GM12865 (cell line): ENCODE measurements at regions not wholly inside any gene's neighbourhood (a gene's known extent, or its start where the extent isn't known, plus 50 kb on each side); places are given as distances from the start of the nearest gene placed in this dataset.
A peak's percentile ranks its signal among the peaks of the same experiment; 100 is the strongest.

Experiments
- DNase-seq: peaks from one replicate; pipeline ENCODE4 v3.0.0; 2010; ENCODE audit warnings: low read depth
- H3K4me3 ChIP-seq: 2 replicates; pipeline ENCODE4 v1.5.1; 2011; ENCODE audit warnings: mild to moderate bottlenecking, low read depth, low read length, control low read depth
- TF ChIP-seq, protein P1 (sequence below): IDR thresholded peaks from 2 replicates; pipeline ENCODE4 v1.5.1; 2011; ENCODE audit warnings: low read length, control low read depth, low read depth, inconsistent platforms; ENCODE audit not compliant: insufficient read depth; ENCODE audit errors: missing control alignments

DNA sequence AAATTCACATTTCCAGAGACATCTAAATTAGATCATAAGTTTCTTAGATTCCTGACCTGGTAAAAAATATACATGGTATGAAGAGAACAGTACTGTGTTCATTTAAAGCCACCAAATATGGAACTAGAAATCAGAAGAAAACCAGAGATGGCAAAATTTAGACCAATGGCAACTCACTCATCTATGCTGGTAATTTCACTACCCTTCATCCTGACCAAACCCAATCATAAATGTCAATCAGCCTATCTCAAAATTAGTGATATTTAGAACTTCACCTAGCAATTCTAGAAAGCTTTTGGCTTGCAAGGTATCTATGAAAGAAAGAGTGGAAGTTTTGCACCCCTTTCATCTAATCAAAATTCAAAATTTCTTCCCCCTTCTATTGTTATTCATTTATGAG, 107.7 kb downstream of the NIBAN1 start:
- no peak for DNase-seq
- H3K4me3 ChIP-seq, result no peak overlapping the region
- TF ChIP-seq, protein P1, sequence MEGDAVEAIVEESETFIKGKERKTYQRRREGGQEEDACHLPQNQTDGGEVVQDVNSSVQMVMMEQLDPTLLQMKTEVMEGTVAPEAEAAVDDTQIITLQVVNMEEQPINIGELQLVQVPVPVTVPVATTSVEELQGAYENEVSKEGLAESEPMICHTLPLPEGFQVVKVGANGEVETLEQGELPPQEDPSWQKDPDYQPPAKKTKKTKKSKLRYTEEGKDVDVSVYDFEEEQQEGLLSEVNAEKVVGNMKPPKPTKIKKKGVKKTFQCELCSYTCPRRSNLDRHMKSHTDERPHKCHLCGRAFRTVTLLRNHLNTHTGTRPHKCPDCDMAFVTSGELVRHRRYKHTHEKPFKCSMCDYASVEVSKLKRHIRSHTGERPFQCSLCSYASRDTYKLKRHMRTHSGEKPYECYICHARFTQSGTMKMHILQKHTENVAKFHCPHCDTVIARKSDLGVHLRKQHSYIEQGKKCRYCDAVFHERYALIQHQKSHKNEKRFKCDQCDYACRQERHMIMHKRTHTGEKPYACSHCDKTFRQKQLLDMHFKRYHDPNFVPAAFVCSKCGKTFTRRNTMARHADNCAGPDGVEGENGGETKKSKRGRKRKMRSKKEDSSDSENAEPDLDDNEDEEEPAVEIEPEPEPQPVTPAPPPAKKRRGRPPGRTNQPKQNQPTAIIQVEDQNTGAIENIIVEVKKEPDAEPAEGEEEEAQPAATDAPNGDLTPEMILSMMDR, result no peak

DNA sequence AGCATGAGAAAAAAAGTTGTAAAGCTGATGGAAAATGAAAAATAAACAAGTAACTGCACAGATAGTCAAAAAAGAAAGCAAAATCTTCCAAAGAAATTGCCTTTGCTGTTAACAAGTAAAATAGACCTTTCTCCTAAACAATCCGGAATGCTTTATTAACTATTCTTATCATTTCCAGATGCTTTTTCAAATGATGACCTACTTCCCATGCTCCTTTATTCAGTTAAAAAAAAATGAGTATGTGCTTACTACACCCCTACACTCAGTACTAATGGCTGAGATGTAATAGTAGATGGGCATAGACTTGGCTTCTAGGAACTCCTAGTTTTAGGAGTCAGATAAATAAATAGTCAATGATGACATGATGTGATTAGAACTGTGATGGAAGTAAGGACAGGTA, 108.5 kb downstream of the NIBAN1 start:
- no peak overlapping the region for H3K4me3 ChIP-seq
- TF ChIP-seq, protein P1, result no peak
- DNase-seq, result no peak

DNA sequence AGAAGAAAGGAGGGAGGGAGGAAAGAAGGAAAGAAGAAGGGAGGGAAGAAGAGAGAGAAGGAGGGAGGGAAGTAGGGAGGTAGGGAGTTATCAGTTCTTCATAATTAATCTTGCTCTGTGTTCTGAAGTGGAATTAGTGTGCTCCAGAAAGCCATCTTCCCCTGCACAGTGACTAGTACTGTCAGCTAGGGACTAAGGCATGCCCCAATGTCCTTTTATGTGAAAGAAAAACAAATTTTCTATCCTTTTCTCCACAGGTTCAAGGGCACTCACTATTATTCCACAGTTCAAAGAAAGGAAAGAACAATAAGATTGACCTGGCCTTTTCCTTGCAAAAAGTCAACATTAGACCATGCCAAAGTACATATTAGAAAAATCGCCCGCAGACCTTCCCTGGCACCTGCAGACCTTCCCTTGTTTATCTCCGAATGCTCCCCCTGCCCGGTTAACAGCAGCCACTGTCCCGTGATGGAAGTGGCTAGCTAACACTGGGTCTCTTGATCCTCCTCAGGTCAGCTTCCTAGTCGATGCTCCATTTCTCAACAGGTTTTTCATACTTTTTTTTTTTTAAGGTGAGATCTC, 107.2 kb upstream of the EDEM3 start:
- DNase-seq, result no peak
- H3K4me3 ChIP-seq, result no peak overlapping the region
- TF ChIP-seq, protein P1, result no peak

DNA sequence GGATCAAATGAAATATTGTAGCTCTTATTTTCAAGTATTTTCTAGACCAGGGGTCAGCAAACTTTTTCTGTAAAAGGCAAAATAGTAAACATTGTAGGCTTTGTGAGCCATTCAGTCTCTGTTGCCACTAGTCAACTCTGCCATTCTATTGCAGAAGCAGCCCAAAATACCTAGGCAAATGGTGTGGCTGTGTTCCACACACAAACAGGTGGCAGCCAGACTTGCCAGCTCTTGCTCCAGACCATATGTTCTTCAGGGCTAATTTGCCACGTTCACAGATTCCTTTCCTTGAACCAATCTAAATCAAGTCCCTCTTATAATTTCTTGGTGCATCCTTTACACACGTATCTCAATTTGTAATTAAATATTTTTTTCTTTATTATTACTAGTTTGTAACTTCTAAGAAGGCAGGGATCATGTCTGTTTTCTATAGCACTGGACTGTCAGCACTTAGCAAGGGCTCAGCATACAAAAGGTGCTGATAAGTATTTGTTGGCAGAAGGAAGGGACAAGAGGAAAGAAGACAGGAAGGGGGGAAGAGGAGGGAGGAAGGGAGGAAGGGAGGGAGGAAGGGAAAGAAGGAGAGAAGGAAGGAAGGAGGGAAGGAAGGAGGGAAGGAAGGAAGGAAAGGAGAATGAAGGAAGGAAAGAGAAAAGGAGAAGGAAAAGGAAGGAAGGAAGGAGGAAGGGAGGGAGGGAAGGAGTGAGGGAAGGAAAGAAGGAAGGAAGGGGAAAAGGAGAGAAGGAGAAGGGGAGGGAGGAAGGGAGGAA, 106.5 kb upstream of the EDEM3 start:
- DNase-seq, result peak; percentile 59
- TF ChIP-seq, protein P1, result no peak
- no peak overlapping the region for H3K4me3 ChIP-seq

DNA sequence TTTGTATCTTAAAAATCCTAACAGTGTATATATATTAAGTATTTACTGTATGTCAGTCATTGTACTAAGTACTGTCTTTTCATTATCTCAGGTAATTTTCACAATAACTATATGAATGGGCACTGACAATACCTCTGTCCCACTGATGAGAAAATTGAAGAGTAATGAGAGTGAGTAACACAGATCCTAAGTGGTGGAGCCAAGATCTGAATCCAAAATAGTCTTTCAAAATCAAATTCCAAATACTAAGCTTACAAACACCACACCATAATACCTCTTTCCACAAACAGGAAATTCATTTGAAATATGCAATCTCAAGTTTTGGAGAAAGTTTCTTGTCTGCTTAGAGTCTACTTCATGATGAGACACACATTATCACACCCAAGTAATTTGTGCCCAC, 105.9 kb upstream of the EDEM3 start:
- no peak overlapping the region for H3K4me3 ChIP-seq
- TF ChIP-seq, protein P1, result no peak

DNA sequence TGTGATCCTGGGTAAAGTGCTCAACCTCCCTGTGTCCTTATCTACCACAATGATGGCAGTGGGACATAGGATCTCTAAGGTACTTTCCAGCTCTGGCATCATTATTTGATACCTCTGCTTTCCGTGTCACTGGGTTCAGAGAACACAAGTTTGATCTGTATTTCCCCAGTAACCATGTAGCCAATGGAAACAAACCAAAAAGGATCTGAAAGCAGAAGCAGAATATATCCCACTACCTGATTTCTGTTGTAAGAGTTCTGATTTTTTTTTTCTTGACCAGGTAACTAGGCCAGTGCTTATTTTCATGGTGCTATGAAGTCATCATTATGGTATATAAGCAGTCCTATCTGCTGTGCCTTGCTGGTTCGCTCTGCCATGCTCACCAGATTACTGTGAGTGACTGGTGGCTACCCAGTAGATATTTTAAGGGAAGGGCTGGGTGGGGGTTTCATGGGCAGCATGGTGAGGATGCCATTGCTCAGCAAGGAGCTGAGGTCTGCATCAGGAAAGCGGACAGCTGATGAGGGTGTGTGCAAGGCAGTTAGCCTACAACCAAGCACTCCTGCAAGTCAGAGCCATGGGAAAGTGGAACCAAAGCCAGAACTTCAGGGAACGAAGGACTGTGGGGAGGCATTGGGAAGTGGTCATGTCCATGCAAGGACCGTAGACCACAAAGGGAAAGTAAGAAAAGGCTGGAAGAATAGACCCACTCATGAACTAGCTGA, 104.9 kb upstream of the EDEM3 start:
- peak; percentile 38 for DNase-seq
- H3K4me3 ChIP-seq, result no peak overlapping the region
- TF ChIP-seq, protein P1, result no peak

More for the DNA sequence above, 105.9 kb upstream of the EDEM3 start:
- DNase-seq, result no peak
